HG02588 (cell line): ENCODE measurements at regions not wholly inside any gene's neighbourhood (a gene's known extent, or its start where the extent isn't known, plus 50 kb on each side); places are given as distances from the start of the nearest gene placed in this dataset.

Source experiments
- ATAC-seq: cut with Tn5 transposase; IDR thresholded peaks from one replicate; pipeline ENCODE4 v1.9.1; 2021; ENCODE audit warnings: mild to moderate bottlenecking, moderate library complexity; ENCODE audit not compliant: unreplicated experiment

- ATAC-seq: no peak
Measured at GRCh38 chr6:43986177-43986825, 141.0 kb downstream of the MRPL14 start.

GRCh38 chr6:43985329-43985728 is 141.9 kb downstream of the MRPL14 start:
- no peak for ATAC-seq

- no peak for ATAC-seq
Measured at GRCh38 chr6:43984442-43985321, 142.6 kb downstream of the MRPL14 start.

GRCh38 chr6:43983632-43984031 is 143.6 kb downstream of the MRPL14 start:
- no peak for ATAC-seq

- no peak for ATAC-seq
Measured at GRCh38 chr6:43983191-43983590, 144.1 kb downstream of the MRPL14 start.

GRCh38 chr6:43982084-43982625 is 145.1 kb downstream of the MRPL14 start:
- ATAC-seq: no peak

- no peak for ATAC-seq
Measured at GRCh38 chr6:43981363-43981990, 145.8 kb downstream of the MRPL14 start.

- ATAC-seq: no peak
Measured at GRCh38 chr6:43980004-43980795, 147.1 kb downstream of the MRPL14 start.

GRCh38 chr6:43979525-43979924 is 147.7 kb downstream of the MRPL14 start:
- no peak for ATAC-seq

GRCh38 chr6:43978473-43979346 is 148.5 kb downstream of the MRPL14 start:
- no peak for ATAC-seq

GRCh38 chr6:43977404-43978111 is 149.7 kb downstream of the MRPL14 start:
- ATAC-seq: peak; percentile 85

GRCh38 chr6:43976706-43977403 is 150.4 kb downstream of the MRPL14 start:
- ATAC-seq: no peak

GRCh38 chr6:43974643-43975230 is 152.5 kb downstream of the MRPL14 start:
- ATAC-seq: no peak

GRCh38 chr6:43973357-43973756 is 153.9 kb downstream of the MRPL14 start:
- ATAC-seq: no peak

- ATAC-seq: no peak
Measured at GRCh38 chr6:43972913-43973300, 154.3 kb downstream of the MRPL14 start.

GRCh38 chr6:43972179-43972912 is 154.9 kb downstream of the MRPL14 start:
- ATAC-seq: no peak

GRCh38 chr6:43971776-43972126 is 155.5 kb downstream of the MRPL14 start:
- no peak for ATAC-seq
